T-helper 1 cell treated with Interleukin-12 subunit alpha and Interleukin-12 subunit beta and Interleukin-4 antibody, amounts not matched to agents 30 μg/mL and 1 μg/mL, for 36 hours (primary cell): ENCODE measurements at regions not wholly inside any gene's neighbourhood (a gene's known extent, or its start where the extent isn't known, plus 50 kb on each side); places are given as distances from the start of the nearest gene placed in this dataset.
"Not testable (repeated sequence)": the region's sequence is repeated elsewhere in the genome, so short reads cannot be mapped to it uniquely, and the experiment has no call there.

Source experiments
- H3K27ac Mint-ChIP-seq: one replicate; pipeline ENCODE4 v1.8.0; 2021; ENCODE audit warnings: mild to moderate bottlenecking, mixed read lengths
- H3K27me3 Mint-ChIP-seq: one replicate; pipeline ENCODE4 v1.8.0; 2021; ENCODE audit warnings: low read depth, mixed read lengths
- H3K36me3 Mint-ChIP-seq: one replicate; pipeline ENCODE4 v1.8.0; 2021; ENCODE audit warnings: low read depth, mixed read lengths
- H3K4me1 Mint-ChIP-seq: one replicate; pipeline ENCODE4 v1.8.0; 2021; ENCODE audit warnings: low read depth, mixed read lengths
- H3K4me3 Mint-ChIP-seq: one replicate; pipeline ENCODE4 v1.8.0; 2021; ENCODE audit warnings: mild to moderate bottlenecking, moderate library complexity, mixed read lengths
- H3K9me3 Mint-ChIP-seq: one replicate; pipeline ENCODE4 v1.8.0; 2021; ENCODE audit warnings: mixed read lengths

DNA sequence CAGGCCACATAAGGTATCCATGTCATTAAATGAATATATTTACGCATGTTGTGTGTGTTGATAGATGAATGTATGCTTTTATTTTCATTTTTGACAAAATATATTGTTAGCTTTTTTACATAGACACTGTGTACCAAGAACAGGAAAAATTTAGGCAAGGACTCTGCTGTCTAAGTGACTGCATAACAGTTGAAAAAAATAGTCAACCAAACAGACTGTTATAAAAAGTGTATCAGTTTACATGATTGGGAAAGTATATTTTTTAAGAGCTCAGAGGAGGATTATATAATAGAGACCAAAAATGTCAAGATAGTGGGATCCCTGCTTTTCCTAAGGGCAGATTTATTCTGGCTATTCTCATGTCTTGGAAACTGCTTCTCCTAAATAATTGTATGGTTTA is 858.0 kb downstream of the SLITRK1 start:
- H3K27me3 Mint-ChIP-seq: no peaks in the 10 kb centered on the region
- H3K27ac Mint-ChIP-seq: no peak overlapping the region
- H3K9me3 Mint-ChIP-seq: peaks cover 7% of the 10 kb centered on the region
- no peaks in the 10 kb centered on the region for H3K36me3 Mint-ChIP-seq
- H3K4me3 Mint-ChIP-seq: no peak overlapping the region
- no peaks in the 10 kb centered on the region for H3K4me1 Mint-ChIP-seq

GRCh38 chr13:83019986-83020385 is 862.3 kb downstream of the SLITRK1 start:
- no peaks in the 10 kb centered on the region for H3K27me3 Mint-ChIP-seq
- H3K27ac Mint-ChIP-seq: no peak overlapping the region
- no peaks in the 10 kb centered on the region for H3K36me3 Mint-ChIP-seq
- no peak overlapping the region for H3K4me3 Mint-ChIP-seq
- peaks cover 11% of the 10 kb centered on the region for H3K9me3 Mint-ChIP-seq
- no peaks in the 10 kb centered on the region for H3K4me1 Mint-ChIP-seq

- H3K27me3 Mint-ChIP-seq: no peaks in the 10 kb centered on the region
- H3K4me1 Mint-ChIP-seq: no peaks in the 10 kb centered on the region
- H3K36me3 Mint-ChIP-seq: no peaks in the 10 kb centered on the region
- no peak overlapping the region for H3K4me3 Mint-ChIP-seq
- peaks cover 5% of the 10 kb centered on the region for H3K9me3 Mint-ChIP-seq
- H3K27ac Mint-ChIP-seq: no peak overlapping the region
Measured at GRCh38 chr13:83009987-83010386, 872.3 kb downstream of the SLITRK1 start.

GRCh38 chr13:83008212-83008929 is 873.9 kb downstream of the SLITRK1 start:
- H3K4me3 Mint-ChIP-seq: no peak overlapping the region
- no peaks in the 10 kb centered on the region for H3K9me3 Mint-ChIP-seq
- H3K4me1 Mint-ChIP-seq: no peaks in the 10 kb centered on the region
- no peak overlapping the region for H3K27ac Mint-ChIP-seq
- H3K36me3 Mint-ChIP-seq: no peaks in the 10 kb centered on the region
- H3K27me3 Mint-ChIP-seq: no peaks in the 10 kb centered on the region

GRCh38 chr13:83007226-83007625 is 875.0 kb downstream of the SLITRK1 start:
- no peaks in the 10 kb centered on the region for H3K9me3 Mint-ChIP-seq
- H3K27me3 Mint-ChIP-seq: no peaks in the 10 kb centered on the region
- no peak overlapping the region for H3K27ac Mint-ChIP-seq
- H3K4me3 Mint-ChIP-seq: no peak overlapping the region
- H3K4me1 Mint-ChIP-seq: no peaks in the 10 kb centered on the region
- no peaks in the 10 kb centered on the region for H3K36me3 Mint-ChIP-seq

GRCh38 chr13:83003185-83003584 is 879.1 kb downstream of the SLITRK1 start:
- no peaks in the 10 kb centered on the region for H3K36me3 Mint-ChIP-seq
- no peak overlapping the region for H3K27ac Mint-ChIP-seq
- H3K4me3 Mint-ChIP-seq: no peak overlapping the region
- peaks cover 5% of the 10 kb centered on the region for H3K9me3 Mint-ChIP-seq
- H3K4me1 Mint-ChIP-seq: no peaks in the 10 kb centered on the region
- H3K27me3 Mint-ChIP-seq: no peaks in the 10 kb centered on the region

DNA sequence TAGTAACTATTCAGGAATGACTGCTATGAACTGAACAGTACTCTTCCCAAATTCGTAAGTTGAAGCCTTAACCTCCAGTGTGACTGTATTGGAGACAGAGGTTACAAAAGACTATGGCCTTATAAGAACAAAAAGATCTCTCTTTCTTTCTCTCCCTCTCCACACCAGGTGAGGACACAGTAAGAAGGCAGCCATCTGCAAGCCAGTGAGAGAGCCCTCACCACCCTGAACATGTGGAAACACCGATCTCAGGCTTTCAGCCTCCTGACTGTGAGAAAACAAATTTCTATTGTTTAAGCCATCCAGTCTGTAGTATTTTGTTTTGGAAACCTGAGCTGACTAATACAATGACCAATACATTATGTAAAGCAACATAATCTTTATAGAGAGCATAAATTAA is 888.9 kb downstream of the SLITRK1 start:
- peaks cover 11% of the 10 kb centered on the region for H3K9me3 Mint-ChIP-seq
- no peak overlapping the region for H3K27ac Mint-ChIP-seq
- no peaks in the 10 kb centered on the region for H3K4me1 Mint-ChIP-seq
- no peak overlapping the region for H3K4me3 Mint-ChIP-seq
- no peaks in the 10 kb centered on the region for H3K36me3 Mint-ChIP-seq
- H3K27me3 Mint-ChIP-seq: no peaks in the 10 kb centered on the region

DNA sequence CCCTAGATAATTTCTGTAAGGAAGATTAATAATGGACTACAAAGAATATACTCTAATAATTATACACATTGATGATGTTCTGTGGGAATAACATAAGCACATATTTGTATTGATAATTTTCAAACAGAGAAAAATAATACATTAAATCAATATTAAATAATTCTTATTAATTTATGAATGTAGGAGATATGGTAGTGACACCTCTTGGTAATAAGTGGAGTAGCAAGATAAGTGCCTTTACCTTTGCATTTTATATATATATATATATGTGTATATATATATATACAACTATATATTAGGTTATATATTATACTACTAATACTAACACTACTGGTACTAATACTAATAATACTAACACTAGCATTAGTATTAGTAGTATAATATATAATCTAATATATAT is 905.8 kb downstream of the SLITRK1 start:
- H3K27ac Mint-ChIP-seq: no peak overlapping the region
- no peaks in the 10 kb centered on the region for H3K4me1 Mint-ChIP-seq
- H3K36me3 Mint-ChIP-seq: no peaks in the 10 kb centered on the region
- no peak overlapping the region for H3K4me3 Mint-ChIP-seq
- H3K9me3 Mint-ChIP-seq: peaks cover 4% of the 10 kb centered on the region
- no peaks in the 10 kb centered on the region for H3K27me3 Mint-ChIP-seq

GRCh38 chr13:82963226-82964099 is 918.8 kb downstream of the SLITRK1 start:
- Mint-ChIP-seq H3K4me1 (no peaks in the 10 kb centered on the region), H3K4me3 (no peak overlapping the region), H3K27me3 (no peaks in the 10 kb centered on the region), H3K9me3 (peaks cover 4% of the 10 kb centered on the region), H3K27ac (no peak overlapping the region), H3K36me3 (no peaks in the 10 kb centered on the region)

- Mint-ChIP-seq H3K27me3 (no peaks in the 10 kb centered on the region), H3K36me3 (no peaks in the 10 kb centered on the region), H3K9me3 (peaks cover 4% of the 10 kb centered on the region), H3K27ac (no peak overlapping the region), H3K4me1 (no peaks in the 10 kb centered on the region), H3K4me3 (no peak overlapping the region)
Measured at GRCh38 chr13:82962397-82962796, 919.9 kb downstream of the SLITRK1 start.

GRCh38 chr13:82961757-82962156 is 920.5 kb downstream of the SLITRK1 start:
- Mint-ChIP-seq H3K9me3 (peaks cover 3% of the 10 kb centered on the region), H3K36me3 (no peaks in the 10 kb centered on the region), H3K4me3 (no peak overlapping the region), H3K4me1 (no peaks in the 10 kb centered on the region), H3K27me3 (no peaks in the 10 kb centered on the region), H3K27ac (no peak overlapping the region)

DNA sequence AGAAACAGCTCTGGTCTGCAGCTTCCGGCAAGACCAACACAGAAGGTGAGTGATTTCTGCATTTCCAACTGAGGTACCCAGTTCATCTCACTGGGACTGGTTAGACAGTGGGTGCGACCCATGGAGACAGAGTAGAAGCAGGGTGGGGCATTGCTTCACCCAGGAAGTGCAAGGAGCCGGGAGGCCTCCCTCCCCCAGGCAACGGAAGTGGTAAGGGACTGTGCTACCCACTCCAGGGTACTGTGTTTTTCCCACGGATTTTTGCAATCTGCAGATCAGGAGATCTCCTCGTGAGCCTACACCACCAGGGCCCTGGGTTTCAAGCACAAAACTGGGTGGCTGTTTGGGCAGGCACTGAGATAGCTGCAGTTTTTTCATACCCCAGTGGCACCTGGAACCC is 929.9 kb downstream of the SLITRK1 start:
- not testable (repeated sequence) for H3K36me3 Mint-ChIP-seq, H3K27me3 Mint-ChIP-seq, H3K27ac Mint-ChIP-seq, H3K4me1 Mint-ChIP-seq, H3K4me3 Mint-ChIP-seq
- H3K9me3 Mint-ChIP-seq: peaks cover 20% of the 10 kb centered on the region

GRCh38 chr13:82947683-82948082 is 934.6 kb downstream of the SLITRK1 start:
- no peak overlapping the region for H3K27ac Mint-ChIP-seq
- no peak overlapping the region for H3K4me3 Mint-ChIP-seq
- H3K27me3 Mint-ChIP-seq: no peaks in the 10 kb centered on the region
- no peaks in the 10 kb centered on the region for H3K36me3 Mint-ChIP-seq
- peaks cover 8% of the 10 kb centered on the region for H3K9me3 Mint-ChIP-seq
- no peaks in the 10 kb centered on the region for H3K4me1 Mint-ChIP-seq

- no peaks in the 10 kb centered on the region for H3K27me3 Mint-ChIP-seq
- H3K36me3 Mint-ChIP-seq: no peaks in the 10 kb centered on the region
- no peaks in the 10 kb centered on the region for H3K4me1 Mint-ChIP-seq
- no peak overlapping the region for H3K4me3 Mint-ChIP-seq
- H3K9me3 Mint-ChIP-seq: peaks cover 8% of the 10 kb centered on the region
- no peak overlapping the region for H3K27ac Mint-ChIP-seq
Measured at GRCh38 chr13:82947191-82947621, 935.1 kb downstream of the SLITRK1 start.

DNA sequence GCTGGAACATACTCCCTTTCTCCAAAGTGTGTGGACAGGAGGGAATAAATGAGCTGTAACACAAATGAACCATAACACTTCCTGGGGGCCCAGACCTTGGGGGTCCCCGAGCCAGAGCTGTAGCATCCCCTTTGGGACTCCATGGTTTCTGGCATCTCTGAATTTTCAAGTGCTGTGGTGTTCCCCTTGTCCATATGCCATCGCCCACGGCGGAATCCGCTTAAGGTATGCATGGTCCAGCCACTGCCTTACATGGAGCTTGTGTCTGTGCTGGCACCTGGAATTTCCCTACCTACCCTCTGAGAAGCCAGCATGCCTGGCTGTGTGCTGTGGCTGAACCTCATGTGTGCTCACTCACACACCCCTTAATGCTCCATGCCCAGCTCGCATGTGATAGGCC is 943.6 kb downstream of the SLITRK1 start:
- Mint-ChIP-seq H3K9me3 (peaks cover 4% of the 10 kb centered on the region), H3K27me3 (no peaks in the 10 kb centered on the region), H3K4me1 (no peaks in the 10 kb centered on the region), H3K4me3 (no peak overlapping the region), H3K36me3 (no peaks in the 10 kb centered on the region), H3K27ac (no peak overlapping the region)
